Gastrocnemius medialis (tissue), 4 donors: ENCODE measurements at regions not wholly inside any gene's neighbourhood (a gene's known extent, or its start where the extent isn't known, plus 50 kb on each side); places are given as distances from the start of the nearest gene placed in this dataset.

Experiments
- ATAC-seq, 2 donors: fragments of 150-250 bp; one replicate each; pipeline ENCODE4 v1.9.1; 2016
- DNase-seq, 2 donors: peaks; one replicate each; pipeline ENCODE4 v3.0.0-alpha.2; 2019
- H3K27ac ChIP-seq, 4 donors: fragments of 200-600 bp; sonication (generic); 1 replicate in 1 of 4; 2 replicates in 3 of 4; pipeline ENCODE4 v1.5.1; 2016 to 2018; ENCODE audit warnings: mild to moderate bottlenecking in 2 of 4, moderate library complexity in 1 of 4
- H3K27me3 ChIP-seq, 3 donors: fragments of 200-600 bp; sonication (generic) in 2 of 3; 1 replicate in 1 of 3; 2 replicates in 2 of 3; pipeline versions ENCODE4 v1.5.1 to v1.6.0; 2016 to 2019; ENCODE audit warnings: mild to moderate bottlenecking in 1 of 3, moderate library complexity in 1 of 3
- H3K36me3 ChIP-seq, 2 donors: fragments of 200-600 bp; sonication (generic) in 1 of 2; one replicate each; pipeline ENCODE4 v1.5.1; 2017 to 2018
- H3K4me1 ChIP-seq, 2 donors: fragments of 200-600 bp; sonication (generic) in 1 of 2; one replicate each; pipeline ENCODE4 v1.5.1; 2016 to 2017; ENCODE audit warnings: mild to moderate bottlenecking in 2 of 2
- H3K4me3 ChIP-seq, 4 donors: fragments of 200-600 bp; sonication (generic) in 3 of 4; 1 replicate in 1 of 4; 2 replicates in 3 of 4; pipeline ENCODE4 v1.5.1; 2016 to 2019; ENCODE audit warnings: mild to moderate bottlenecking in 2 of 4
- H3K9me3 ChIP-seq, 3 donors: fragments of 200-600 bp; sonication (generic) in 2 of 3; 1 replicate in 1 of 3; 2 replicates in 2 of 3; pipeline ENCODE4 v1.5.1; 2016 to 2019
- POLR2A ChIP-seq, 2 donors: fragments of 450-650 bp; IDR thresholded peaks; one replicate each; pipeline ENCODE4 v1.6.1; 2017; ENCODE audit warnings: antibody characterized with exemption in 2 of 2, mild to moderate bottlenecking in 2 of 2, moderate library complexity in 2 of 2
- in situ Hi-C, 4 donors: fragments of 200-750 bp; cut with MboI; loops; one replicate each; pipeline versions ENCODE4 v1.15.0 to v1.8.0; 2017; ENCODE audit warnings: low sequenced_read_pairs in 4 of 4
- intact Hi-C: fragments of 100-400 bp; cut with DNase I; formaldehyde crosslinking; loops from one replicate; pipeline ENCODE4 v1.15.1; 2023; ENCODE audit warnings: low total_unique reads
- TF ChIP-seq, protein P1 (sequence below), 5 experiments: fragments of 450-650 bp in 3 of 5; fragments of 200-600 bp in 2 of 5; sonication (generic) in 2 of 5; IDR thresholded peaks in 4 of 5; conservative IDR thresholded peaks in 1 of 5; 1 replicate in 4 of 5; 2 replicates in 1 of 5; pipeline ENCODE4 v1.5.1; 2016 to 2019; ENCODE audit warnings: antibody characterized with exemption in 5 of 5, mild to moderate bottlenecking in 3 of 5, moderate library complexity in 3 of 5

DNA sequence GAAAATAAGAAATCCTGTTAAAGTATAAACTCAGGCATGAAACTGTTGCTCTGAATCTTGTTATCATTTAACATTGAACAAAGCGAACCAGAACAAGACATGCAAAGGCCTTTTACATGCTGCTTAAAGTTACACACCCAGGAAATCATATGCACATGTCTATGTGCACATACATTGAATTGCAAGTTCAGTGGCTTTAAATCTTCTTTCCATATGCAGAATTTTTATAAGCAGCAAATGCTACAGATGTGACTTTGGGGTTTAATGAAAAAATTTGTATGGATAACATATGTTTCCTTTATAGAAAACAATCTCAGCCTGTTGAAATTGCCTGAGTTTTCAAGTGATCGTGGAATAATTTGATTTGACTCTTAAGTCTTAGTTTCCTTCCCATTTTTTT lies 193.9 kb downstream of the AEBP2 start:
- Histone ChIP-seq H3K27me3 (no peaks in the 10 kb centered on the region), H3K4me3 (no peak overlapping the region), H3K36me3 (no peaks in the 10 kb centered on the region), H3K9me3 (no peaks in the 10 kb centered on the region), H3K27ac (no peak overlapping the region), H3K4me1 (no peaks in the 10 kb centered on the region)
- no peak for DNase-seq
- intact Hi-C loops (no loop called here), in situ Hi-C loops (no loop called here)
- TF ChIP-seq, protein P1, sequence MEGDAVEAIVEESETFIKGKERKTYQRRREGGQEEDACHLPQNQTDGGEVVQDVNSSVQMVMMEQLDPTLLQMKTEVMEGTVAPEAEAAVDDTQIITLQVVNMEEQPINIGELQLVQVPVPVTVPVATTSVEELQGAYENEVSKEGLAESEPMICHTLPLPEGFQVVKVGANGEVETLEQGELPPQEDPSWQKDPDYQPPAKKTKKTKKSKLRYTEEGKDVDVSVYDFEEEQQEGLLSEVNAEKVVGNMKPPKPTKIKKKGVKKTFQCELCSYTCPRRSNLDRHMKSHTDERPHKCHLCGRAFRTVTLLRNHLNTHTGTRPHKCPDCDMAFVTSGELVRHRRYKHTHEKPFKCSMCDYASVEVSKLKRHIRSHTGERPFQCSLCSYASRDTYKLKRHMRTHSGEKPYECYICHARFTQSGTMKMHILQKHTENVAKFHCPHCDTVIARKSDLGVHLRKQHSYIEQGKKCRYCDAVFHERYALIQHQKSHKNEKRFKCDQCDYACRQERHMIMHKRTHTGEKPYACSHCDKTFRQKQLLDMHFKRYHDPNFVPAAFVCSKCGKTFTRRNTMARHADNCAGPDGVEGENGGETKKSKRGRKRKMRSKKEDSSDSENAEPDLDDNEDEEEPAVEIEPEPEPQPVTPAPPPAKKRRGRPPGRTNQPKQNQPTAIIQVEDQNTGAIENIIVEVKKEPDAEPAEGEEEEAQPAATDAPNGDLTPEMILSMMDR (IDR thresholded peaks at IDR 0.05 in 4 of 5, conservative IDR thresholded peaks at IDR 0.05 in 1 of 5) = no peak
- TF ChIP-seq POLR2A (IDR thresholded peaks at IDR 0.05) = no peak
- no peak for ATAC-seq

DNA sequence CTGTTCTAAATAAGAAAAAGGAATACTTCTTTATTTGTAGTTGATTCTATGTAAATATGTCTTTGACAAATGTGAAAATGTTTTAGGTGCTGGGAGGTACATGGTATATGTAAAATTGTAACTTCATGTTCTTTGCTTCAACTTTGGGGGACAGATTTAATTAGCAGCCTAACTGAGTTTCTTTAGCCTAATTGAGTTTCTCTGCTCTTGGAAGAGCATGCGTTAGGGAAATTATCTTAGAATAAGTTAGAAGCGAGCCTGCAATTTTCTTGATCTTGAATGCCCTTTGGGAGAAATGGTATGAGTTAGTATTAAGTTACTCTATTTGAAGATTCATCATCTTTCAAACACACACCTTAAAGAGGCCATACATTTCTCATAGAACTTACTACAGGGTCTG lies 194.3 kb downstream of the AEBP2 start:
- no peaks in the 10 kb centered on the region for H3K9me3 ChIP-seq
- intact Hi-C loops = no loop called here

DNA sequence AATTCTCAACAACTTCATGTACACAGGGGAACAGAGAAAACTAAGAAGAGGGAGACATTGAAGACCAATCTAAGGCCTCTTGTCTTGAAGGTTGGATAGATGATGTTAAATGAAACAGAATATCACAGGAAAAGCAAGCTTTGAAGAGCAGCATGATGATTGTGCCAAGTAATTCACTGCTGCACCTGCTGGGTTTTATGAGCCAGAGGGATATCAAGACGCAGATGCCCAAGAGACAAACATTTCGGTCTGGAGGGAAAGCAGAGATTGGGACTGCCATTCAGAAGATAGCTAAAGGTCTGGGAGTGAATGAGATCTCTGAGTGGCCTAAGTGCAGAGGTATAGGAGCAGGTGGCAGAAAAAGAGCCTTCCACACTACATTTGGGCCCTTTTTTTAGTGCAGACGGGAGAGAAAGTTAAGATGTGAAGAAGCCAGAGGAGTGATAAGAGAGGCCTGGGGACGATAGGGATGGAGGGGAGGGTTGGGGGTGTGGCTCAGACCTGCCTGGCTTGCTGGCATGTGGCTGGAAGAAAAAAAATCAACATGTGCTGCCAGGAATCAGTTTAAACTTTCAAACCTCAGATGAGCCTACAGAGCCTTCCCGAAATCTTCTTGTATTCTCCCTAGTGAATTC lies 200.6 kb downstream of the AEBP2 start:
- TF ChIP-seq, protein P1 (IDR thresholded peaks at IDR 0.05 in 4 of 5, conservative IDR thresholded peaks at IDR 0.05 in 1 of 5) = no peak
- no peak for TF ChIP-seq POLR2A (IDR thresholded peaks at IDR 0.05)
- H3K27ac ChIP-seq = no peak overlapping the region
- H3K9me3 ChIP-seq = no peaks in the 10 kb centered on the region
- H3K27me3 ChIP-seq = no peaks in the 10 kb centered on the region
- no peak overlapping the region for H3K4me3 ChIP-seq
- no peak for ATAC-seq
- in situ Hi-C loops (no loop called here), intact Hi-C loops (loop anchor here (1.0 kb wide), 1 partner anchor 23 kb away; no protein-coding TSS in a partner anchor)
- DNase-seq = no peak
- H3K36me3 ChIP-seq = no peaks in the 10 kb centered on the region
- peaks cover 2 to 8% of the 10 kb centered on the region in 2 donors for H3K4me1 ChIP-seq

More for the DNA sequence above, 194.3 kb downstream of the AEBP2 start:
- ATAC-seq (no peak), DNase-seq (no peak)
- Histone ChIP-seq H3K36me3 (no peaks in the 10 kb centered on the region), H3K27me3 (no peaks in the 10 kb centered on the region), H3K4me3 (no peak overlapping the region), H3K27ac (no peak overlapping the region), H3K4me1 (no peaks in the 10 kb centered on the region)
- in situ Hi-C loops = no loop called here
- TF ChIP-seq, protein P1 (IDR thresholded peaks at IDR 0.05 in 4 of 5, conservative IDR thresholded peaks at IDR 0.05 in 1 of 5) = no peak
- no peak for TF ChIP-seq POLR2A (IDR thresholded peaks at IDR 0.05)

DNA sequence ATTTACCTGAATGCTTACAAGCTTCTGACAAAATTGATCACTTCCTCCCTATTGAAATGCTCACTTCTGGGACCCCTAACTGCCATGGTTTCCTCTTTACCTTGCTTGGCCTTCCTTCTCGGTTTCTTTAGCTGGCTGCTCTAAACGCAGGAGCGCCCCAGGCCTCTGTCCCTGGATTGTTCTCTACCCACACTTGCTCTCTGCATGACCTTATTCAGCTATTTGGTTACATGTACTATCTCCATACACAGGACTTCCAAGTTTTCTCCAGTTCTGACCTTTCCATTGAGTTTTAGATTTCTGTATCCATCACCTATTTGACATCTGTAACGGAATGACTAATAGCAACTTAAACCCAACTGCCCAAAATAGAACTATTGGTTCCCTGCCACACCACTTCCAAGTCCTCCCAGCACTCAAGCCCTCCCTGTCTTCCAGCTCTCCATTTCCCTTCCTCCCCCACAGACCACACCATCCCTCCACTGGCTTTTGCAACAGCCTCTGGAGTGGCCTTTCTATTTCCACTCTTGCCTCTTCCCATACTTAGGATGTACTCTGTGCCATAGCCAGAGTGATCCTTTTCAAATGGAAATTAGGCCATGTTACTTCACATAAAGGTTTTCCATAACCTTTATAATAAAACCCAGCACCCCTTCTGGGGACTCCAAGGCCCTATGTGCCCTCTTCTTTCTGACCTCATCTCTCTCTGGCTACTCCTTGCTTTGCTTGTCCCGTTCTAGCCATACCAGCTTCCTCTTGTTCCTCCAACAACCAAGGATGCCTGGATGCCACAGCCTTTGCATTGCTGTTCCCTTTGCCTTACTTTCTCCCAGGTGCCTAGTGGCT lies 202.2 kb downstream of the AEBP2 start:
- Histone ChIP-seq H3K27ac (no peak overlapping the region), H3K4me1 (peaks cover 2 to 8% of the 10 kb centered on the region in 2 donors), H3K4me3 (no peak overlapping the region), H3K27me3 (no peaks in the 10 kb centered on the region), H3K36me3 (no peaks in the 10 kb centered on the region), H3K9me3 (no peaks in the 10 kb centered on the region)
- in situ Hi-C loops = no loop called here
- ATAC-seq (peak in 1 of 2 donors; percentile 70), DNase-seq (no peak)
- intact Hi-C loops = loop anchor here (2.0 kb wide), 1 partner anchor 133 kb away; no protein-coding TSS in a partner anchor
- TF ChIP-seq, protein P1 (IDR thresholded peaks at IDR 0.05 in 4 of 5, conservative IDR thresholded peaks at IDR 0.05 in 1 of 5) = no peak
- TF ChIP-seq POLR2A (IDR thresholded peaks at IDR 0.05) = no peak
